Muscle of arm (tissue), 1 donor: ENCODE measurements at regions not wholly inside any gene's neighbourhood (a gene's known extent, or its start where the extent isn't known, plus 50 kb on each side); places are given as distances from the start of the nearest gene placed in this dataset.

Experiments
- DNase-seq: peaks from one replicate; pipeline ENCODE4 v3.0.0-alpha.2; 2013

DNA sequence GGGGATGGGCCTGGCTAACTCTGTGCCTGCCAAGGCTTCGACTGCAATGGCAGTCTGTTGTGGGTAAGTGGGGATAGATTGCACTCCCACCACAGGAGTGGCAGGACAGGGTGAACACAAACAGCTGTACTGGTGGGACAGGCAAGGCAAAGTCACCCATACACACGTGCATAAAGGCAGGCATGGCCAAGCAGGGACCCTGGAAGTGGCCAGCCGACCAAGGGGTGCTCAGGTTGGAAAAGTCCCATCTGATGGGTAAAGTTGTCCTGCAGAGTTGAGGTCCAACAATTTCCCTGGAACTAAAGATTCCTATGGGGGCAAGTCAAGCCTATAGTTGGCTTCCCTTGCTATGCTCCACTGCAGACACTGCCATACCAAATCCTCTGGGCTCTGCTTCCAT lies 1961.9 kb upstream of the ADGRL3 start:
- DNase-seq, result no peak

- DNase-seq, result no peak
Observed at GRCh38 chr4:59240011-59240410, 1960.1 kb upstream of the ADGRL3 start.

DNA sequence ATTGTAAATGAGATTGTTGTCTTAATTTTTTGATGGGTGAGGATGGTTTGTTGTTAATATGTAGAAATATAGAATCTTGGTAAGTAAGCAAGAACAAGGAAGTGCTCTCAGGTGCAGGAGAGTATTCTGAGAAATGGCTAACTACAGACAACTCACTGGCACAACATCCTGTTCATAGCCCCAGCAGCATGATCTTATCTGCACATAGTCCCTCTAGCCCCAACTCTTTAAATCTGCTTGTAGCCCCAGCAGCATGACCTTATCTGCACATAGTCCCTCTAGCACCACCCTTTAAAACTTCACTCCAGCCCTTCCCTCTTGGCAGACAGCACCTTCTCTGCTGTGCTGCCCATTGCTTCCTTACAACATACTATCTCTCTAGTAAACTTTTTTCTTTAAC lies 1957.1 kb upstream of the ADGRL3 start:
- no peak for DNase-seq

DNA sequence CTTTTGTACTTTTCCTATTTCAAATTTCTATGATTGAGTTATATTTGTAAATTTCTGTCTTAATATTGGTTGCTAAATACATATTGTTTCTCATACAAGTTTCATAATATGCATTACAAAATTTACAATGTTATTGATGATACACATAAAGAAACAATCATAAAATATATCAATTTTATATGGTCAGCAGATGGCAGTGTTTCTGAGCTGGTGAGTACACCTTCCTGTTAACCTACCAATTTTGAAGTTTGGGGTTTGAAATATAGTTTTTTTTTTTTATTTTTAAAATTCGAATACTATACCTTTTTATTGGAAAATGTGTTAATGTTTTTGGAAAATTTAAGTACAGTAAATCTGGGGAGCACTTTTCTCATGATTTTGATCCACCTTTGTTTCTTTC lies 1953.1 kb upstream of the ADGRL3 start:
- peak; percentile 1 for DNase-seq

DNA sequence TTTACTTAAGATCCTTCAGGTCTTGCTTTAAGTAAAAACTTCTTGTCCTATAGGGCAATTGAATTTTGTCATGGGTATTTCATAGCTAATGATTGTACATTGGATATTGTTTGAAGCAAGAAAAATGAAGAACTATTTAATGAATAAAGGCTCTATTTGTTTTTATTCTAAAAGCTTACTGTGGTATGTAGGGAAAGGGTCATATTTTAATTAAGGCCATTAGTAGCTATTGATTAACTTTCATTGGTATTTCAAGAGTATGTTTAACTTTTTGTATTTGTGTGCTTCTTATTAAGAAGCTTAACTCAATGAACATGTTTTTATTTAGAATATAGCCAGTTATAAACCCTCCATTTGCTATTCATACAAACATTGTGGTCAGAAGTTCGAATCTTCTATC lies 1951.8 kb upstream of the ADGRL3 start:
- DNase-seq, result no peak

- no peak for DNase-seq
Observed at GRCh38 chr4:59249110-59249509, 1951.0 kb upstream of the ADGRL3 start.

GRCh38 chr4:59258002-59258401 lies 1942.1 kb upstream of the ADGRL3 start:
- no peak for DNase-seq

DNA sequence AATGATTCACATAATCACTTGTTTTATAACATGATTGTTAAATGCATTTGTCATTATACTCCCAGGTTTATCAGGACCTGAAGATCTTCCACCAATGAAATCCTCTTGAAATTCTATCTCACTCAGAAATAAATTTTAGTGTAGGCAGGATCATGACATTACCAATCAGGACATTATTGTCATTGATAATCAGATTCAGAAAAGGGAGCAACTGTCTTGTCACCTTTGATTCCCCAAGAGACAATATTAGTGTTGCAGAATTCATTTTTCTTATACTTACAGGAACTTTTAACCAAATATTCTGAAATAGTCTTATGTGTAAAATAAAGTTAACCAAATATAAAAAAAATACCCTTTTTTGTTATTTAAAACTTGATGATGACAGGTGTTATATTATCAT lies 1892.5 kb upstream of the ADGRL3 start:
- DNase-seq, result no peak

DNA sequence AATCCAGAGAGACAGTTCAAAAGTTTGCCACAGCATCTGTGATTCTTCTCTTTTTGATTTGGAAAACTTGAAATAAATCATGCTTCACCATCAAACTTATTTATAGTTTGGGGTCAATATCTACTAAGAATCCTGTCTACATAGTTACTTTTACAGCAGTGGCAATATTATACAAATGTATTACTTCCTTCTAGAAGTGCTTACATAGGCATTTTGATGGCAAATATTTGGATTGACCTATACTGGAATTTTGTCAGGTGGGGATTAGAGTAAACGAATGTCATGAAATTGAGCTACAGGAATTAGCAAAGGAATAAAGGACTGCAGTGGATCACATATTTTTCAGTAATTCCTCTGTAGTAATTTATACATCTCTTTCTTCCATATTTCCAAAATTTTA lies 1885.5 kb upstream of the ADGRL3 start:
- DNase-seq, result no peak

DNA sequence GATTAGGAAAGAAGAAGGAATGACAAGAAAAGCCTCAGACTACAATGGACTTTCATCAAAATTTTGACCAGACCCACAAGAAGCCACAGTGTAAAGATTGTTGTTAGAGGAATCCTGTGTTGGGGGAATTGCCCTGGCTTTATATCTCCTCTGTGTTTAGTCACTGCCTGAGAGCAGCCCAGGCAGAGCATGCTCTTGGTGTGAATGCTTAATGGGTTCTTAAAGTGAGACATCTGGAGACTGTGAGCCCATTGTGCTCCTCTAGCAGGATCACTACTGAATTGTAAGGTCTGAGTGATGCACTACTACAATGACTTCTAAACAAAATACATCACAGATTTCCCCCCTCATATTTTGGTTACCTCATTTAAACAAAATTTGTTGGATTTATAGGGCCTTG lies 1860.5 kb upstream of the ADGRL3 start:
- DNase-seq, result no peak

DNA sequence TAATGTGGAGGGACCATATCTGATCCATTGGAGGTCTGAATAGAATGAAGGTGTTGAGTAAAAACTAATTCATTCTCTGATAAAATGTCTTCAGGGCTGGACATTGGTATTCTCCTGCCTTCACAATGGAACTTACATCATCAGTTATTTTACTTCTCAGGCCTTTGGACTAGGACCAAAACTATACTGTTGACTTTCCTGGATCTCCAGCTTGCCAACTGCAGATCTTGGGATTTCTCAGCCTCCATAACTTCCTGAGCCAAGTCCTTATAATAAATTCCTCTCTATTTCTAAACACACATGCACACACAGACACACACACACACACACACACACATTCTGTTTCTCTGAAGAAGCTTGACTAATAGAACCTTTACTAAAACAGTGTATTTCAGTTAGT lies 1858.6 kb upstream of the ADGRL3 start:
- no peak for DNase-seq

GRCh38 chr4:59348949-59349348 lies 1851.2 kb upstream of the ADGRL3 start:
- DNase-seq, result no peak

GRCh38 chr4:59369229-59369628 lies 1830.9 kb upstream of the ADGRL3 start:
- DNase-seq, result no peak

DNA sequence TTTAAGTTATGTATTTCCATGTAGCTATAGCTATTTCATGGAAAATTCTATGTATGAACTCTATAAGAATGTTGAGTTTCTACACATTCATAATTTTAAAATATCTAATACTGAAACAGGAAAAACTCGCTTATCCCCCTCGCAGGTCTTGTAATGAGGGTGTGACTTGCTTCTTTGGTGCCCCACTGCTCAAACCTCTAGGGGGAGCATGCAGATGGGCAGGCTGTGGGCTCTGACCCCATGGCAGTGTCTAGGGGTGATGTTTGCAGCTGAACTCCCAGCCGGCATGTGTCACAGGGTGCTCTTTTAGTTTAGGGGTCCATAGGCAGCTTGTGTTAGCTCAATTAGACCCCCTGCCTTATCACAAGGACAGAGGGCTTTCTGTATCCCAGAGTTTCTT lies 1825.7 kb upstream of the ADGRL3 start:
- no peak for DNase-seq

DNA sequence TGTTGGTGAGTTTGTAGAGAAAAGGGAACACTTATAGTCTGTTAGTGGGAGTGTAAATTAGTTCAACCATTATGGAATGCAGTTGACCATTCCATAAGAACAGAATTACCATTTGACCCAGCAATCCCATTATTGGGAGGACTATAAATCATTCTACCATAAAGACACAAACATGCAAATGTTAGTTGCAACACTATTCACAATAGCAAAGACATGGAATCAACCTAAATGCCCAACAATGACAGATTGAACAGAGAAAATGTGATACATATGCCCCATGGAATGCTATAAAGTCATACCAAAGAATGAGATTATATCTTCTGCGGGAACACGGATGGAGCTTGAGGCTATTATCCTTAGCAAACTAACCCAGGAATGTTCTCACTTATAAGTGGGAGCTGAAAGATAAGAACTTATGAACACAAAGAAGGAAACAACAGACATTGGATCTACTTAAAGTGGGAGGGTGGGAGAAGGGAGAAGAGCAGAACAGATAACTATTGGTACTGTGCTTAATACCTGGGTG lies 1819.2 kb upstream of the ADGRL3 start:
- no peak for DNase-seq

DNA sequence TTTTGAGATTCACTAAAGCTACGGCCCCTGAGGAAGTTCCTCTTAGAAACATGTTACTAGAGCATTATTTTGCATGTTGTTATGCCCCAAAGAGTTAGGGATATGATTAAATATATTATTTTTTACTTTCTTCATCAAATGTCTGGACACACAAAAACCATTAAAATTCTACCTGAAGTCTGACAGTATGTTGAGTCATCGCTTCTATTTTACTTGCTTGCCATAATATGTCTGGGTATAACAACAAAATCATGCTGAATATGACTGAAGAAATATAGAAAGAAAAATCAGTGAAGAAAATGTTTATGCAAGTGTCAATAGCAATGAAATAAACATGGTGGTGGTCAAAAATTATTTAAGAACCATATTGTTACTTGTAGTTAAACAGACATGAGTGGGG lies 1818.5 kb upstream of the ADGRL3 start:
- no peak for DNase-seq

- no peak for DNase-seq
Observed at GRCh38 chr4:59387759-59388758, 1812.1 kb upstream of the ADGRL3 start.

DNA sequence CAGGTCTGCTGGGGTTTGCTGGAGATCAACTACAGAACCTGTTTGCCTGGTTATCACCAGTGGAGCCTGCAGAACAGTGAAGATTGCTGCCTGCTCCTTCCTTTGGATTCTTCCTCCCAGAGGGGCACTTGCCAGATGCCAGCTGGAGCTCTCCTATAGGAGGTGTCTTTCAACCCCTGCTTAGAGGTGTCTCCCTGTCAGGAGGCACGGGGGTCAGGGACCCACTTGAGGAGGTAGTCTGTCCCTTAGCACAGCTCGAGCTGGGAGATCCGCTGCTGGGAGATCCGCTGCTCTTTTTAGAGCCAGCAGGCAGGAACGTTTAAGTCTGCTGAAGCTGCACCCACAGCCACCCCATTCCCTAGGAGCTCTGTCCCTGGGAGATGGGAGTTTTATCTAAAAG lies 1806.3 kb upstream of the ADGRL3 start:
- DNase-seq, result no peak

DNA sequence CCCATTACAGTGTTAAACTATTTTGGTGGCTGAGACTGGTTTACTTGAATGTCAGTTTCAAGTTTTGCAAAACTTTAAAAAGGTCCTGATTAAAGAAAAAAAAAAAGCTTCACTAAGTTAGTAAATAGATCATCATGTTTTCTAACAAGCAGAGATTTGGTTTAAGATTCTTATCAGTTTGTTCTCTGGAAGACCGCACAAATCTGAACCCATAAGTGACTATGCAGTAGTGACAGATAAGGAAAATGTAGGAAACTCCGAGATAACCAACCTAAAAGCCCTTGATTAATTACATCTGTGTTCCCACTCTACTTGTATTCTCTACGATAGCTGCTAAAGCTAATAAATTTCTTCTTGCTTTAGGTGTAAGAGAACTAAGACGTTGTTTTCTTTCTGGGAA lies 1799.8 kb upstream of the ADGRL3 start:
- no peak for DNase-seq

- no peak for DNase-seq
Observed at GRCh38 chr4:59409647-59410046, 1790.5 kb upstream of the ADGRL3 start.

DNA sequence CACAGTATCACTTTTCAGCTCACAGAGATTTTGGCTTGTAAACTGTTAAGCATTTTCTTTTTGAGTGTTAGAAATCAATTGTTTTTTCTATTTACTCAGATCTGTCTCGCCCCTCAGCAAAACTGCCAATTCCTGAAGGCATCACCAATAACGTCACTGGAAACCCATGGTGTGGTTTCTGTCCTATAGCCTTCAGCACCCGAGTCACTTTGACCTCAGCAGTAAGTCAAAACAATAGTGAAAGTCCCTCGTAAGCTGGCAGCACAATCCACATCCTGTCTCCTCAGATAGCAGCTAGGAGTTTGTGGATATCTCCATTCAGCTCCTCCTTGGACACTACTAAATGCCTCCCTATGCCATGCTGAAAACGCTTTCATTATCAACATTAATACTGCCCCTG lies 1787.4 kb upstream of the ADGRL3 start:
- DNase-seq, result no peak

- DNase-seq, result no peak
Observed at GRCh38 chr4:59455751-59456150, 1744.4 kb upstream of the ADGRL3 start.

- DNase-seq, result no peak
Observed at GRCh38 chr4:59457576-59457975, 1742.5 kb upstream of the ADGRL3 start.

DNA sequence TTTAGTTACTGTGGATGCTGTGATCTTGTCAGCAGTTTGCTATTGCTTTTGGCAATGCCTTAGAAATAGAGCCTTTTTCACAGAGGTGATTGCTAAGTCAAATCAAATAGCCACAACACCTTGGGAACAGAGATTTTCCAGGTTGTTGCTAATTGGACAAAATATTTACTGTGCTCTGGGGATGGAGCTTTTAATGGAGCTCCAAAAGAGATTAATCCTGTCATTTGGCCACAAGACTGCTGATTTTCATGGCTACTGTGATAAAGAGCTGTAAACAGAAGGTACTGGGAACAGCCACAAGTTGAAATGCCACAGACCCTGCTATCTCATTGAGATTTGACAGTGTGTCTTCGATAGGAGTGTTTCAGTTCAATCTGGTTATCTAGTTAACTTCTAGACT lies 1715.2 kb upstream of the ADGRL3 start:
- no peak for DNase-seq
